ENCODE measurements at regions not wholly inside any gene's neighbourhood (a gene's known extent, or its start where the extent isn't known, plus 50 kb on each side); places are given as distances from the start of the nearest gene placed in this dataset.
A peak's percentile ranks its signal among the peaks of the same experiment; 100 is the strongest.
"Not testable (repeated sequence)": the region's sequence is repeated elsewhere in the genome, so short reads cannot be mapped to it uniquely, and the experiment has no call there.

- WGBS, 3 donors = 13 to 24% (median 18%) methylated on average over 56 to 62 of the region's 62 CpGs
- DNase-seq = no peak
- H3K27ac ChIP-seq = no peak overlapping the region
Observed at GRCh38 chr2:91839904-91840868, 3031.0 kb upstream of the TEKT4 start.

GRCh38 chr2:91842264-91842663 lies 3029.0 kb upstream of the TEKT4 start:
- DNase-seq; intact Hi-C loops (cut with DNase I); H3K4me3 ChIP-seq; H3K9me3 ChIP-seq; H3K36me3 ChIP-seq (ENCODE audit: insufficient read depth in 1 of 2, low read depth in 1 of 2); ATAC-seq; H3K27ac ChIP-seq; H3K4me1 ChIP-seq: not testable (repeated sequence)
- H3K27me3 ChIP-seq (ENCODE audit: insufficient read depth in 3 of 3, low read length in 2 of 3) = peaks cover 0 to 20% (median 6%) of the 10 kb centered on the region in 3 donors
- 90 to 91% (median 91%) methylated on average over 11 to 12 of the region's 12 CpGs for WGBS, 3 donors

More at GRCh38 chr2:91839904-91840868, 3031.0 kb upstream of the TEKT4 start:
- peak overlapping the region; percentile 42 for H3K4me3 ChIP-seq
- TF ChIP-seq CTCF (IDR thresholded peaks at IDR 0.05) = no peak
- no peaks in the 10 kb centered on the region for H3K36me3 ChIP-seq (ENCODE audit: insufficient read depth in 1 of 2, low read depth in 1 of 2)
- no peaks in the 10 kb centered on the region for H3K4me1 ChIP-seq
- H3K9me3 ChIP-seq = no peaks in the 10 kb centered on the region
- no peak for ATAC-seq
- H3K27me3 ChIP-seq (ENCODE audit: insufficient read depth in 3 of 3, low read length in 2 of 3) = peaks cover 0 to 20% (median 6%) of the 10 kb centered on the region in 3 donors
- intact Hi-C loops (cut with DNase I) = no loop called here

GRCh38 chr2:91842913-91843312 lies 3028.3 kb upstream of the TEKT4 start:
- H3K36me3 ChIP-seq (ENCODE audit: insufficient read depth in 1 of 2, low read depth in 1 of 2); H3K9me3 ChIP-seq; intact Hi-C loops (cut with DNase I); DNase-seq; ATAC-seq; H3K27ac ChIP-seq; H3K4me1 ChIP-seq; H3K4me3 ChIP-seq: not testable (repeated sequence)
- peaks cover 0 to 20% (median 6%) of the 10 kb centered on the region in 3 donors for H3K27me3 ChIP-seq (ENCODE audit: insufficient read depth in 3 of 3, low read length in 2 of 3)
- WGBS, 3 donors = 91 to 96% (median 93%) methylated on average over 11 to 14 of the region's 14 CpGs

DNA sequence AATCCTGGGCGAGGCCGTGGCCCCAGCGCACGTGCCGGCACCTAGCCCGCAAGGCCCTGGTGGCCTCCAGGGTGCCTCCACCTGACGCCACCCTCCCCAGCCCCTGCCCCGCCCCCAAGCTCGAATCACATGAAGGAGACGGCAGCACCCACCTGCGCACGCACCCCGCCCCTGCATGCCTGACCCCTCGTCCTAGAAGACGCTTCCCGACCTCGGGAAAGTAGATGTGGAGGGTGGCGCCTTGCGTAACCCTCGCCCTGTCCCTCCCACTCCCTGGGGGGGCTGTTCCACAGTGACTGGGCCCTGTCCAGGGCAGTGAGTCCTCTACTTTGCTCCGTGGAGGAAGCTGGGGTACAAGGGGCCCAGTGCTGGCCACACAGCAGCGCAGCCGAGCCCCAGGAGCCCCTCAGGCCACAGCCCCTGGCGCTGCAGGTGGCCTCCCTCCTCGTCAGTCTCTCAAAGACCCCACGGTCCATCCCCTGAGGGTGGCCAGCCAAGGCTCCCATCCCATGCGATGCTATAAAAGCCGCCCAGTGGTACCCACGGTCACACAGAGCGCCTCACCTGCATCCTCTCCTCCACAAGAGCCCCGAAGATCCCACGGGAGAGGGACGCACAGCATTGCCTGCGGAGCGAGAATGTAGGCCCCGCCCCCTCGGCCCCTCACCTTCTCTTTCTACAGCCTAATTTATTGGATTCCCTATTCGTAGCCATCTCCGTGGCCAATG lies 3027.3 kb upstream of the TEKT4 start:
- H3K4me1 ChIP-seq; ATAC-seq; H3K4me3 ChIP-seq; H3K36me3 ChIP-seq (ENCODE audit: insufficient read depth in 1 of 2, low read depth in 1 of 2); H3K9me3 ChIP-seq; H3K27ac ChIP-seq; intact Hi-C loops (cut with DNase I); DNase-seq: not testable (repeated sequence)
- WGBS, 3 donors = 84 to 89% (median 88%) methylated on average over 24 to 39 of the region's 39 CpGs
- H3K27me3 ChIP-seq (ENCODE audit: insufficient read depth in 3 of 3, low read length in 2 of 3) = peaks cover 0 to 20% (median 6%) of the 10 kb centered on the region in 3 donors

- intact Hi-C loops (cut with DNase I); ATAC-seq; H3K9me3 ChIP-seq; H3K4me3 ChIP-seq; H3K36me3 ChIP-seq (ENCODE audit: insufficient read depth in 1 of 2, low read depth in 1 of 2); H3K4me1 ChIP-seq; DNase-seq; H3K27ac ChIP-seq: not testable (repeated sequence)
- WGBS, 3 donors = 75 to 85% (median 81%) methylated on average over 17 of the region's 17 CpGs
- peaks cover 0 to 20% (median 6%) of the 10 kb centered on the region in 3 donors for H3K27me3 ChIP-seq (ENCODE audit: insufficient read depth in 3 of 3, low read length in 2 of 3)
Observed at GRCh38 chr2:91844451-91844825, 3026.8 kb upstream of the TEKT4 start.

DNA sequence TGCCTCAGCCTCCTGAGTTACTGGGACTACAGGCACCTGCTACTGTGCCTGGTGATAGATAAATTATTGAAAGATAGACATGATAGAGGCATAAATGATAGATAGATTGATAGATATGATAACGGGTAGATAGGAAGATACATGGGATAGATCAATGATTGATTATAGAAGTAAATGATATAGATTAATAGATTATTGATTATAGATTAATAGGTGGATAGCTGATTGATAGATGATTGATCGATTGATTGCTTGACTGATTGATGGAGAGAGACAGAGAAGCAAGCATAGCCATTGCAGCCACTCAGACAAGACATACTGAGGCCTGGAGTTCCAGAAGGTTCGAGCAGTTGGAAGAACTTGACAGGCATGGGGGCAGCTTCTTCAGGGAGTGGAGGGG lies 3024.8 kb upstream of the TEKT4 start:
- H3K27me3 ChIP-seq (ENCODE audit: insufficient read depth in 3 of 3, low read length in 2 of 3); H3K36me3 ChIP-seq (ENCODE audit: insufficient read depth in 1 of 2, low read depth in 1 of 2); H3K27ac ChIP-seq; H3K9me3 ChIP-seq; H3K4me3 ChIP-seq; DNase-seq; H3K4me1 ChIP-seq; intact Hi-C loops (cut with DNase I); ATAC-seq: not testable (repeated sequence)
- WGBS, 3 donors = 74 to 77% (median 74%) methylated on average over 3 of the region's 3 CpGs

- ATAC-seq; H3K4me3 ChIP-seq; intact Hi-C loops (cut with DNase I); H3K9me3 ChIP-seq; H3K36me3 ChIP-seq (ENCODE audit: insufficient read depth in 1 of 2, low read depth in 1 of 2); H3K27ac ChIP-seq; H3K27me3 ChIP-seq (ENCODE audit: insufficient read depth in 3 of 3, low read length in 2 of 3); DNase-seq; H3K4me1 ChIP-seq: not testable (repeated sequence)
- WGBS, 3 donors = 94 to 97% (median 94%) methylated on average over 26 to 45 of the region's 47 CpGs
Observed at GRCh38 chr2:91851689-91852420, 3019.4 kb upstream of the TEKT4 start.

- DNase-seq, ATAC-seq: not testable (repeated sequence)
- 19 to 55% (median 33%) methylated on average over 1 of the region's 1 CpG for WGBS, 3 donors
Observed at GRCh38 chr2:91856971-91857370, 3014.3 kb upstream of the TEKT4 start.

GRCh38 chr2:91857711-91858110 lies 3013.5 kb upstream of the TEKT4 start:
- intact Hi-C loops (cut with DNase I); H3K36me3 ChIP-seq (ENCODE audit: insufficient read depth in 1 of 2, low read depth in 1 of 2); H3K9me3 ChIP-seq; H3K27me3 ChIP-seq (ENCODE audit: insufficient read depth in 3 of 3, low read length in 2 of 3); H3K4me3 ChIP-seq; H3K27ac ChIP-seq; H3K4me1 ChIP-seq; DNase-seq; ATAC-seq: not testable (repeated sequence)
- WGBS, 3 donors = 71 to 86% (median 82%) methylated on average over 21 of the region's 21 CpGs

More at GRCh38 chr2:91856971-91857370, 3014.3 kb upstream of the TEKT4 start:
- H3K9me3 ChIP-seq; H3K4me1 ChIP-seq; H3K4me3 ChIP-seq; H3K27ac ChIP-seq; H3K27me3 ChIP-seq (ENCODE audit: insufficient read depth in 3 of 3, low read length in 2 of 3); H3K36me3 ChIP-seq (ENCODE audit: insufficient read depth in 1 of 2, low read depth in 1 of 2); intact Hi-C loops (cut with DNase I): not testable (repeated sequence)
